ENCODE measurements at regions not wholly inside any gene's neighbourhood (a gene's known extent, or its start where the extent isn't known, plus 50 kb on each side); places are given as distances from the start of the nearest gene placed in this dataset.

- Mint-ChIP-seq H3K4me1 (peaks cover 5% of the 10 kb centered on the region), H3K4me3 (no peak overlapping the region), H3K27me3 (ENCODE audit: insufficient read depth, low read depth, poor library complexity) (no peaks in the 10 kb centered on the region), H3K9me3 (no peaks in the 10 kb centered on the region), H3K36me3 (ENCODE audit: low read depth) (no peaks in the 10 kb centered on the region), H3K27ac (no peak overlapping the region)
- Histone ChIP-seq H3K4me3 (no peak overlapping the region), H3K27me3 (ENCODE audit: insufficient read depth) (no peaks in the 10 kb centered on the region), H3K79me2 (replicated peaks; ENCODE audit: insufficient read depth) (no peaks in the 10 kb centered on the region), H3K27ac (ENCODE audit: low read depth) (no peak overlapping the region), H3K4me1 (ENCODE audit: insufficient read depth) (peaks cover 6% of the 10 kb centered on the region; the same call in 1 of the 2 replicates), H3K4me2 (no peak overlapping the region), H3K36me3 (ENCODE audit: insufficient read depth) (no peaks in the 10 kb centered on the region), H3K9me2 (ENCODE audit: insufficient read depth) (no peaks in the 10 kb centered on the region), H4K20me1 (replicated peaks; ENCODE audit: insufficient read depth) (no peaks in the 10 kb centered on the region; the same call in 1 of the 2 replicates), H3F3A (replicated peaks; ENCODE audit: low read depth) (no peaks in the 10 kb centered on the region), H2AFZ (no peak overlapping the region)
- ATAC-seq (no peak), DNase-seq (ENCODE audit: low spot score) (no peak)
- TF ChIP-seq, protein P1, sequence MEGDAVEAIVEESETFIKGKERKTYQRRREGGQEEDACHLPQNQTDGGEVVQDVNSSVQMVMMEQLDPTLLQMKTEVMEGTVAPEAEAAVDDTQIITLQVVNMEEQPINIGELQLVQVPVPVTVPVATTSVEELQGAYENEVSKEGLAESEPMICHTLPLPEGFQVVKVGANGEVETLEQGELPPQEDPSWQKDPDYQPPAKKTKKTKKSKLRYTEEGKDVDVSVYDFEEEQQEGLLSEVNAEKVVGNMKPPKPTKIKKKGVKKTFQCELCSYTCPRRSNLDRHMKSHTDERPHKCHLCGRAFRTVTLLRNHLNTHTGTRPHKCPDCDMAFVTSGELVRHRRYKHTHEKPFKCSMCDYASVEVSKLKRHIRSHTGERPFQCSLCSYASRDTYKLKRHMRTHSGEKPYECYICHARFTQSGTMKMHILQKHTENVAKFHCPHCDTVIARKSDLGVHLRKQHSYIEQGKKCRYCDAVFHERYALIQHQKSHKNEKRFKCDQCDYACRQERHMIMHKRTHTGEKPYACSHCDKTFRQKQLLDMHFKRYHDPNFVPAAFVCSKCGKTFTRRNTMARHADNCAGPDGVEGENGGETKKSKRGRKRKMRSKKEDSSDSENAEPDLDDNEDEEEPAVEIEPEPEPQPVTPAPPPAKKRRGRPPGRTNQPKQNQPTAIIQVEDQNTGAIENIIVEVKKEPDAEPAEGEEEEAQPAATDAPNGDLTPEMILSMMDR (conservative IDR thresholded peaks at IDR 0.05; ENCODE audit: low read depth in 2 of 2) = no peak
- TF ChIP-seq POLR2AphosphoS5 (IDR thresholded peaks at IDR 0.05; ENCODE audit: low read depth) = no peak
- TF ChIP-seq NANOG (IDR thresholded peaks at IDR 0.05; ENCODE audit: borderline replicate concordance) = no peak
- TF ChIP-seq JUNB (IDR thresholded peaks at IDR 0.05; ENCODE audit: unreplicated experiment) = no peak
- no peak for TF ChIP-seq ZNF114 (CRISPR knock-in tag; IDR thresholded peaks at IDR 0.05)
- TF ChIP-seq ZNF331 (CRISPR knock-in tag; IDR thresholded peaks at IDR 0.05; ENCODE audit: low read depth) = no peak
- no peak for TF ChIP-seq EZH2 (IDR thresholded peaks at IDR 0.05; ENCODE audit: low read depth, unreplicated experiment)
- no peak for TF ChIP-seq CREB1 (CRISPR knock-in tag; IDR thresholded peaks at IDR 0.05; ENCODE audit: low read depth)
- TF ChIP-seq ZNF462 (CRISPR knock-in tag; IDR thresholded peaks at IDR 0.05) = no peak
- TF ChIP-seq STAT1 (IDR thresholded peaks at IDR 0.05; ENCODE audit: unreplicated experiment) = no peak
- TF ChIP-seq, protein P2, sequence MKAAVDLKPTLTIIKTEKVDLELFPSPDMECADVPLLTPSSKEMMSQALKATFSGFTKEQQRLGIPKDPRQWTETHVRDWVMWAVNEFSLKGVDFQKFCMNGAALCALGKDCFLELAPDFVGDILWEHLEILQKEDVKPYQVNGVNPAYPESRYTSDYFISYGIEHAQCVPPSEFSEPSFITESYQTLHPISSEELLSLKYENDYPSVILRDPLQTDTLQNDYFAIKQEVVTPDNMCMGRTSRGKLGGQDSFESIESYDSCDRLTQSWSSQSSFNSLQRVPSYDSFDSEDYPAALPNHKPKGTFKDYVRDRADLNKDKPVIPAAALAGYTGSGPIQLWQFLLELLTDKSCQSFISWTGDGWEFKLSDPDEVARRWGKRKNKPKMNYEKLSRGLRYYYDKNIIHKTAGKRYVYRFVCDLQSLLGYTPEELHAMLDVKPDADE (IDR thresholded peaks at IDR 0.05) = no peak
Measured at GRCh38 chr10:22137542-22137941, 80.3 kb downstream of the EBLN1 start.
